Fibroblast of villous mesenchyme (primary cell): ENCODE measurements at regions not wholly inside any gene's neighbourhood (a gene's known extent, or its start where the extent isn't known, plus 50 kb on each side); places are given as distances from the start of the nearest gene placed in this dataset.

Experiments
- DNase-seq: peaks from one replicate; pipeline ENCODE4 v3.0.0-alpha.2; 2010; ENCODE audit warnings: low read depth
- H3K4me3 ChIP-seq: 2 replicates; pipeline ENCODE4 v1.5.1; 2011; ENCODE audit warnings: low read depth, mild to moderate bottlenecking, low read length
- TF ChIP-seq, protein P1 (sequence below): IDR thresholded peaks from 2 replicates; pipeline ENCODE4 v1.5.1; 2012; ENCODE audit warnings: low read depth, mild to moderate bottlenecking, low read length; ENCODE audit not compliant: insufficient read depth

DNA sequence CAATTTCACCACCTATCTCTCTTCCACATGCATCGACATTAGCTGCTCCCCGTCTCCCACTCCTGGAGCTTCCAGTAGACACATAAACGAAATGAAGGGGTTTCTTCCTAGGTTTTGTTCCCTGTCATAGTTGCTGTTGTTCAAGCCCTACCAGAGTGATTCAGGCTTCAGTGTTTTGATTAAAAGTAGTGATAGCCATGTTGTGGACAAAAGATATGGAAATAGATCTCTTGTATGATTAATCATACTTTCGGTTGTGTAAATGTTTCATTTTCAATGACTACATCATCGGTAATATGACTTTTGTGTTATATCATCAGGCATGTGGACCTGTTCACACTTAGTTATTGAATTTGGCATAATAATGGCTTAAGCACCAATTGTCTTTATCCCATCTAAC is 96.5 kb upstream of the KLF3 start:
- no peak overlapping the region for H3K4me3 ChIP-seq
- TF ChIP-seq, protein P1, sequence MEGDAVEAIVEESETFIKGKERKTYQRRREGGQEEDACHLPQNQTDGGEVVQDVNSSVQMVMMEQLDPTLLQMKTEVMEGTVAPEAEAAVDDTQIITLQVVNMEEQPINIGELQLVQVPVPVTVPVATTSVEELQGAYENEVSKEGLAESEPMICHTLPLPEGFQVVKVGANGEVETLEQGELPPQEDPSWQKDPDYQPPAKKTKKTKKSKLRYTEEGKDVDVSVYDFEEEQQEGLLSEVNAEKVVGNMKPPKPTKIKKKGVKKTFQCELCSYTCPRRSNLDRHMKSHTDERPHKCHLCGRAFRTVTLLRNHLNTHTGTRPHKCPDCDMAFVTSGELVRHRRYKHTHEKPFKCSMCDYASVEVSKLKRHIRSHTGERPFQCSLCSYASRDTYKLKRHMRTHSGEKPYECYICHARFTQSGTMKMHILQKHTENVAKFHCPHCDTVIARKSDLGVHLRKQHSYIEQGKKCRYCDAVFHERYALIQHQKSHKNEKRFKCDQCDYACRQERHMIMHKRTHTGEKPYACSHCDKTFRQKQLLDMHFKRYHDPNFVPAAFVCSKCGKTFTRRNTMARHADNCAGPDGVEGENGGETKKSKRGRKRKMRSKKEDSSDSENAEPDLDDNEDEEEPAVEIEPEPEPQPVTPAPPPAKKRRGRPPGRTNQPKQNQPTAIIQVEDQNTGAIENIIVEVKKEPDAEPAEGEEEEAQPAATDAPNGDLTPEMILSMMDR, result no peak
- DNase-seq, result no peak

DNA sequence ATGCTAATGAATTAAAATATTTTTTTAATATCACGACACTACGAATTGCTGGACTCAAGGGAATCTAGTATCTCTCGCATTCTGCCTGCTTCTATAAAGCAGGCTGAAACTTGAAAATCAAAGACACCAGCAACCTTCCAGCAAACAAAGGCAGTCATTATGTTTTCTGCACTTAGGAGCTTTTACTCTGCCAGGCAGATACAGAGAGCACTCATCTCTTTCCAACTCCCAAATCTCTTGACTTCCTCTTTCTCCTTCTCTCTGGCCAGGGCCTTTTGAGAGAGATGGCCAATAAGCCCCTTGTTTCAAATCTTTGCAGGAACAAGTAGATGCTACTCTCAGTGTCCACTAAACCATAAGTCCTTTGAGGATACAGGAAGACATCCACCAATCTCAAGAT is 95.2 kb upstream of the KLF3 start:
- H3K4me3 ChIP-seq, result no peak overlapping the region
- TF ChIP-seq, protein P1, result no peak
- DNase-seq, result no peak

DNA sequence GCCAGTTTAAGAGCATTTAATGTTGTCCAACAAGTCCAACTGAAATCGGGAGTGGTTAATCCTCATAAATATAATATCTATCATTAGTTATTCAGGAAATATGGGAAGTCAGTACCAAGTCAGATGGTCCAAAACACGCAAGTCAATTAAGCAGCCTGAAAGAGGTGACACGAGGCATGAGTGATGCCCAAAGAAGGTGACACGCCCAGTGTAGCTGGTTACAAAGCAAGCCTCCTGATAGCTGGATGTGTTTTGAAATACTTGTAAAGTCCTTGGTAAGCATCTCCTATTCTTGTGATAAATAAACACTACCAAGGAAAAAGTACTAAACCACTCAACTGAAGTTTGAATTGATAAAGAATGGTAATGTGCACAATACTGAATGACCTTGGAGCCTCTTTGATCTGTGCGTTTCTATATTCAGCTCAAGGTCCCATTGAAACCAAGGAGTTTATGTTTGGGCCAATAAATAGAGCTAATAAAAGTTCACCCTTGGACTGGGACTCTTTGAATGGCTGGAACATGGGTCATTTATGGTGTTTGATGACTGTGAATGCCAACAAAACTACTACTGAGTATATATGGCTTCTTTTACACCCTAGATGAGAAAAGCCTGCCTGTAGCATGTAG is 93.2 kb upstream of the KLF3 start:
- H3K4me3 ChIP-seq, result no peak overlapping the region
- DNase-seq, result no peak
- TF ChIP-seq, protein P1, result no peak

DNA sequence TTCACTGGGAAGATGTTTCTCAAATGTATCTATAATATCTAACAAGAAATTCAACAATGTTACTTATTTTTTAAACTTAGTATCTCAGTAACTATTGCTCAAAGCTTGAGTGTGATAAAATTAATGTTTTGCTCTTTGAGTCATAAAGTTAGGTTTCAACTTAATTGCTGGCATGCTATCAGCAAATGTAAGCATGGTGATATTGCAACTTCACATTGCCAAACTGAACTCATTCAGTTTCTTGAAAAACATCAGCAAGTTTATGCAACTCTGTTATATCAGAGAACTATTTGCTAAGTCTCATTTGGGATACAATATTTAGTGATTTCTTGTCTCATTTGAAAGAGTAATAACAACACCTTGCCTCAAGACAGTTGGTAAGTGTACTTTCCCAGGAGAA is 91.2 kb upstream of the KLF3 start:
- no peak for DNase-seq
- H3K4me3 ChIP-seq, result no peak overlapping the region
- TF ChIP-seq, protein P1, result no peak

DNA sequence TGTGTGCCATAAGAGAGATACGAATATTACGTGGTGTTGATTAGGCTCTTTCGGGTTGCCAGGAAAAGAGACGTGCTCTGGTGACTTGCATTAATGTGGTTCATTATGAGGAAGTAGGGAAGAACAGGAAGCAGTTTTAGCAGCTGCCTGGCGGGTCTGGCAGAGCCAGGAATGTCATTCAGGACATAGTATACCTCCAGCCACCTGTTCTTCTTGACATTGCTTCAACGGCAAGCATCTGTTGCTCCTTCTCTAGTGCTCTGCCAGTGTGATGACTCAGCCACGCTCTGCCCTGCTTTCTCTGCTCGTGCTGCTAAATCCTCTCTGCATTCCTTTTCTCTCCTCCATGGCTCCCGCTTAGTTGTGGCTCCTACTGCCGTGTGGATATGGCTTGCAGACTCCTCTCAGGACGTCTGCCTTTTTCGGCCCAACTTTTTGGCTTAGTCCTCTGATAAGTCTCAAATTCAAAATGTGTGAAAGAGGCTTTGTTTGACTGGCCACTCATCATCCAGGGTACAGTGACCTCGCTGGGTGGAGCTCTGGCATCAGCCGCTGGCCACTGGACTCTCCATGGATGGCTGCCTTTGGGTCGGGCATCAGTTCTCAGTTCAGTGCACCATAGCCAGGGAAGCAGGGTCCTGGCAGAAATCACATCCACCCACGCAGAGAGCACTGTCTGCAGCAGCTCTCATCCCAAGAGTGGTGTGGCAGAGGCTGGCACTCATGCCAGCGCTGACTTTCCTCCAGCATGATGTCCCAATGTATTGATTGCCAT is 89.3 kb upstream of the KLF3 start:
- H3K4me3 ChIP-seq, result no peak overlapping the region
- TF ChIP-seq, protein P1, result no peak
- DNase-seq, result no peak

DNA sequence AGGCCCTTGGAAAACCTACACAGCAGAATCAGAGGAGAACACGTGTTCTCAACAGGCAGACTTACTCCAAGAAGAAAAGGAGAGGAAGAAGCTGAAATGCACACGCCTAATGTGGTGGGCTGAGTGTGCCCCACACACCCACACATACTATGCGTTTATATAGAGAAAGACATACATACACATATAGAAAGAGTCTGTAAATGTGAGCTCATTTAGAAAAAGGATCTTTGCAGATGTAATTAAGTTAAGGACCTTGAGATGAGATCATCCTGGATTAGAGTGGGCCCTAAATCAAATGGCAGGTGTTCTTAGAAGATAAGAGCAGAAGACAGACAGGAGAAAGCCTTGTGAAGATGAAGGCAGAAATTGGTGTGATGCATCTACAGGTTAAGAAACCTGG is 87.2 kb upstream of the KLF3 start:
- TF ChIP-seq, protein P1, result no peak
- DNase-seq, result no peak
- no peak overlapping the region for H3K4me3 ChIP-seq
